Panc1 (cell line): ENCODE measurements at regions not wholly inside any gene's neighbourhood (a gene's known extent, or its start where the extent isn't known, plus 50 kb on each side); places are given as distances from the start of the nearest gene placed in this dataset.

Experiments used
- ATAC-seq: fragments of 200-7000 bp; cut with Tn5 transposase; 2 replicates; pipeline ENCODE4 v1.9.1; 2020; ENCODE audit warnings: mild to moderate bottlenecking, moderate library complexity
- BruUV-seq: library from RNA; stranded (reverse); fragments of 400-500 nt; replicated peaks from 2 replicates; lab custom pipeline; 2021; lab: Mats Ljungman, UMichigan
- CTCF ChIA-PET: fragments of 300-600 bp; sonication (Branson Sonifier 250); formaldehyde crosslinking; loops from one replicate; lab custom pipeline; 2022; ENCODE audit warnings: antibody characterized with exemption; lab: Charles Lee
- POLR2A ChIA-PET: fragments of 300-600 bp; sonication (Branson Sonifier 250); formaldehyde crosslinking; loops from one replicate; lab custom pipeline; 2022; ENCODE audit warnings: antibody characterized with exemption; lab: Charles Lee
- DNase-seq: peaks from one replicate; pipeline ENCODE4 v3.0.0-alpha.2; 2010; ENCODE audit warnings: low read depth, low spot score
- H3K27ac ChIP-seq: 2 replicates; pipeline ENCODE4 v1.5.1; 2011; ENCODE audit warnings: mild to moderate bottlenecking, low read length, inconsistent platforms
- H3K27me3 ChIP-seq: fragments of 200-500 bp; sonication (Bioruptor generic); 2 replicates; pipeline ENCODE4 v1.6.0; 2014; ENCODE audit warnings: low read length, inconsistent platforms; ENCODE audit not compliant: control insufficient read depth, insufficient read depth
- H3K36me3 ChIP-seq: fragments of 200-500 bp; sonication (Bioruptor generic); 2 replicates; pipeline ENCODE4 v1.5.1; 2014; ENCODE audit warnings: inconsistent platforms, mild to moderate bottlenecking, low read length, moderate library complexity; ENCODE audit not compliant: control insufficient read depth, insufficient read depth
- H3K4me1 ChIP-seq: 2 replicates; pipeline ENCODE4 v1.5.1; 2011; ENCODE audit warnings: inconsistent platforms, mild to moderate bottlenecking, low read length, moderate library complexity; ENCODE audit not compliant: control insufficient read depth, insufficient read depth
- H3K4me3 ChIP-seq, 2 experiments: 2 replicates each; pipeline ENCODE4 v1.5.1; 2011 to 2012; ENCODE audit warnings: low read depth in 2 of 2, low read length in 2 of 2, mild to moderate bottlenecking in 2 of 2, inconsistent platforms in 1 of 2, moderate library complexity in 1 of 2
- H3K9me3 ChIP-seq: fragments of 200-500 bp; sonication (Bioruptor generic); 2 replicates; pipeline ENCODE4 v1.5.1; 2014; ENCODE audit warnings: low read depth, mild to moderate bottlenecking, inconsistent platforms, low read length, moderate library complexity; ENCODE audit not compliant: control insufficient read depth, insufficient read depth
- CTCF ChIP-seq: fragments of 450-650 bp; IDR thresholded peaks from 2 replicates; pipeline ENCODE4 v1.5.1; 2017; ENCODE audit warnings: mild to moderate bottlenecking
- POLR2AphosphoS5 ChIP-seq: IDR thresholded peaks from 2 replicates; pipeline ENCODE4 v1.6.1; 2012; ENCODE audit warnings: mild to moderate bottlenecking, low read depth, low read length, moderate library complexity
- REST ChIP-seq, 2 experiments: IDR thresholded peaks; 2 replicates each; pipeline ENCODE4 v1.6.1; 2011 to 2012; ENCODE audit warnings: low read depth in 2 of 2, control low read depth in 1 of 2, low read length in 1 of 2, mild to moderate bottlenecking in 1 of 2, moderate library complexity in 1 of 2; ENCODE audit not compliant: insufficient read depth in 1 of 2
- SIN3A ChIP-seq: IDR thresholded peaks from 2 replicates; pipeline ENCODE4 v1.6.1; 2012; ENCODE audit warnings: low read depth, mild to moderate bottlenecking, low read length, moderate library complexity, borderline replicate concordance; ENCODE audit not compliant: insufficient read depth
- TCF7L2 ChIP-seq: IDR thresholded peaks from 2 replicates; pipeline ENCODE4 v1.6.1; 2011; ENCODE audit warnings: mild to moderate bottlenecking, low read depth, low read length, inconsistent platforms
- in situ Hi-C: cut with HindIII; loops from 2 replicates; pipeline ENCODE4 v1.10.0; 2016; ENCODE audit warnings: low sequenced_read_pairs, low pct_unique_long_range_greater_than_20kb
- intact Hi-C: fragments of 100-400 bp; cut with micrococcal nuclease; formaldehyde crosslinking; loops from one replicate; pipeline ENCODE4 v1.10.0; 2022; ENCODE audit not compliant: unreplicated experiment

GRCh38 chr20:17003170-17003870, 223.5 kb upstream of the PCSK2 start:
- intact Hi-C loops (no loop called here), in situ Hi-C loops (no loop called here)
- BruUV-seq, result no TSS peak
- no peak overlapping the region for H3K4me3 ChIP-seq
- H3K36me3 ChIP-seq, result no peaks in the 10 kb centered on the region
- H3K4me1 ChIP-seq, result no peaks in the 10 kb centered on the region
- H3K27ac ChIP-seq, result no peak overlapping the region
- ATAC-seq (no peak), DNase-seq (no peak)
- POLR2A ChIA-PET, result no interaction called here
- TF ChIP-seq CTCF (no peak), TCF7L2 (no peak), SIN3A (no peak), REST (IDR thresholded peaks at IDR 0.05; ENCODE audit: insufficient read depth in 1 of 2, low read depth in 2 of 2, low read length in 1 of 2) (no peak), POLR2AphosphoS5 (no peak)
- no peaks in the 10 kb centered on the region for H3K27me3 ChIP-seq
- CTCF ChIA-PET, result no interaction called here
- no peaks in the 10 kb centered on the region for H3K9me3 ChIP-seq

DNA sequence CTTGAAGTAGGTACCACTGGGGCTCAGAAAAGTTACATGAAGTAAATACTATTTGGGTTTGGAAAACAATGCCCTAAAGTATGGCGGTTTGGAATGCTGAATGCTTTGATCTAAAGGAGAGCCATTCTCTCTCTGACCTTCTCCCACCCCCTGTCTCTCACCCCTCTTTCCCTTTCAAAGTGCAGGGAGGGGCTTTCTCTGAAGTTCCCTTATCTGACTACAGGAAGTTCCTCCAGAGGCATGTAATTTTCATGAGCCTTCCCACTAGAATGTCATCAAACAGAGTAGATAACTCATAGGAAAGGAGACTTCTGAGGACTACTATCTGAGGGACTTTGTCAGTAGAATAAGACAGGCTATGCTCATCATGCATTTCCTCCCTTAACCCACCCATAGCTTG, 216.7 kb upstream of the PCSK2 start:
- TF ChIP-seq POLR2AphosphoS5 (no peak), SIN3A (no peak), TCF7L2 (no peak), CTCF (no peak), REST (IDR thresholded peaks at IDR 0.05; ENCODE audit: insufficient read depth in 1 of 2, low read depth in 2 of 2, low read length in 1 of 2) (no peak)
- Histone ChIP-seq H3K36me3 (no peaks in the 10 kb centered on the region), H3K4me1 (no peaks in the 10 kb centered on the region), H3K9me3 (no peaks in the 10 kb centered on the region), H3K27ac (no peak overlapping the region), H3K27me3 (no peaks in the 10 kb centered on the region), H3K4me3 (no peak overlapping the region)
- ATAC-seq (no peak), DNase-seq (no peak)
- POLR2A ChIA-PET, result no interaction called here
- intact Hi-C loops (no loop called here), in situ Hi-C loops (no loop called here)
- CTCF ChIA-PET, result no interaction called here
- BruUV-seq, result no TSS peak
